IMR-90 (cell line): ENCODE measurements at regions not wholly inside any gene's neighbourhood (a gene's known extent, or its start where the extent isn't known, plus 50 kb on each side); places are given as distances from the start of the nearest gene placed in this dataset.

Source experiments
- ATAC-seq: fragments of 200-7000 bp; cut with Tn5 transposase; 2 replicates; pipeline ENCODE4 v1.9.1; 2020; ENCODE audit warnings: low read depth, mild to moderate bottlenecking, moderate library complexity
- BruUV-seq: library from RNA; stranded (reverse); fragments of 400-500 nt; replicated peaks from 2 replicates; lab custom pipeline; 2021; lab: Mats Ljungman, UMichigan
- CTCF ChIA-PET: fragments of 300-600 bp; formaldehyde crosslinking; extraction: SDS; loops from one replicate; lab custom pipeline; 2021; ENCODE audit warnings: antibody characterized with exemption; lab: Yijun Ruan, JAX
- POLR2A ChIA-PET: fragments of 300-600 bp; sonication (Branson Sonifier 250); formaldehyde crosslinking; loops from one replicate; lab custom pipeline; 2022; ENCODE audit warnings: antibody characterized with exemption; ENCODE audit not compliant: unreplicated experiment; lab: Charles Lee
- DNase-seq: peaks from one replicate; pipeline ENCODE4 v3.0.0; 2013
- H2AFZ ChIP-seq: replicated peaks from 2 replicates; pipeline ENCODE3; 2013; ENCODE audit warnings: low read length, mild to moderate bottlenecking; ENCODE audit not compliant: poor library complexity
- H2AK5ac ChIP-seq: 2 replicates; pipeline ENCODE4 v1.6.1; 2013; ENCODE audit warnings: low read depth, low read length, inconsistent platforms
- H2AK9ac ChIP-seq: replicated peaks from 2 replicates; pipeline ENCODE3; 2013; ENCODE audit warnings: mild to moderate bottlenecking, low read depth, low read length, moderate library complexity; ENCODE audit not compliant: poor library complexity
- H2BK120ac ChIP-seq: 2 replicates; pipeline ENCODE4 v1.6.1; 2013; ENCODE audit warnings: low read depth, low read length, inconsistent platforms
- H2BK15ac ChIP-seq: 3 replicates; pipeline ENCODE4 v1.6.1; 2013; ENCODE audit warnings: low read depth, low read length, inconsistent platforms
- H2BK20ac ChIP-seq: 2 replicates; pipeline ENCODE4 v1.6.1; 2013; ENCODE audit warnings: low read depth, mild to moderate bottlenecking, inconsistent platforms, low read length, moderate library complexity
- H2BK5ac ChIP-seq: 2 replicates; pipeline ENCODE4 v1.6.1; 2013; ENCODE audit warnings: mild to moderate bottlenecking, low read depth, low read length, inconsistent platforms; ENCODE audit not compliant: poor library complexity, severe bottlenecking
- H3K14ac ChIP-seq: replicated peaks from 2 replicates; pipeline ENCODE4 v1.6.1; 2013; ENCODE audit warnings: low read depth, low read length, inconsistent platforms
- H3K18ac ChIP-seq: 2 replicates; pipeline ENCODE4 v1.6.1; 2013; ENCODE audit warnings: low read depth, low read length, control low read depth
- H3K23ac ChIP-seq: 2 replicates; pipeline ENCODE4 v1.6.1; 2013; ENCODE audit warnings: low read depth, low read length, inconsistent platforms
- H3K27ac ChIP-seq: 2 replicates; pipeline ENCODE4 v1.5.1; 2013; ENCODE audit warnings: mild to moderate bottlenecking, control low read depth, low read length; ENCODE audit not compliant: insufficient read depth
- H3K27me3 ChIP-seq: 2 replicates; pipeline ENCODE4 v1.6.1; 2013; ENCODE audit warnings: low read length; ENCODE audit not compliant: control insufficient read depth, insufficient read depth
- H3K36me3 ChIP-seq: 2 replicates; pipeline ENCODE4 v1.6.1; 2013; ENCODE audit warnings: low read length, mixed read lengths; ENCODE audit not compliant: control insufficient read depth, insufficient read depth
- H3K4ac ChIP-seq: 2 replicates; pipeline ENCODE4 v1.6.1; 2013; ENCODE audit warnings: low read depth, low read length, inconsistent platforms
- H3K4me1 ChIP-seq: 2 replicates; pipeline ENCODE4 v1.6.1; 2013; ENCODE audit warnings: low read length, mixed read lengths; ENCODE audit not compliant: control insufficient read depth, insufficient read depth
- H3K4me2 ChIP-seq: 2 replicates; pipeline ENCODE4 v1.6.1; 2013; ENCODE audit warnings: low read depth, mild to moderate bottlenecking, control low read depth, low read length, moderate library complexity
- H3K4me3 ChIP-seq: 2 replicates; pipeline ENCODE4 v1.5.1; 2013; ENCODE audit warnings: low read depth, mild to moderate bottlenecking, control low read depth, low read length, moderate library complexity; ENCODE audit not compliant: insufficient read depth
- H3K56ac ChIP-seq: 2 replicates; pipeline ENCODE4 v1.6.1; 2013; ENCODE audit warnings: low read length, inconsistent platforms; ENCODE audit not compliant: insufficient read depth; ENCODE audit errors: extremely low read depth
- H3K79me1 ChIP-seq, 2 experiments: 2 replicates each; pipeline ENCODE4 v1.6.1; 2013; ENCODE audit warnings: low read length in 2 of 2, inconsistent platforms in 1 of 2, low read depth in 1 of 2
- H3K9ac ChIP-seq: 2 replicates; pipeline ENCODE4 v1.6.1; 2013; ENCODE audit warnings: low read depth, low read length, control low read depth
- H3K9me1 ChIP-seq: 2 replicates; pipeline ENCODE4 v1.6.1; 2013; ENCODE audit warnings: low read length, inconsistent platforms; ENCODE audit not compliant: insufficient read depth
- H3K9me3 ChIP-seq: 2 replicates; pipeline ENCODE4 v1.6.1; 2013; ENCODE audit warnings: low read length; ENCODE audit not compliant: control insufficient read depth, insufficient read depth
- H4K20me1 ChIP-seq: 2 replicates; pipeline ENCODE4 v1.6.1; 2013; ENCODE audit warnings: low read length, inconsistent platforms; ENCODE audit not compliant: insufficient read depth
- H4K5ac ChIP-seq: 2 replicates; pipeline ENCODE4 v1.6.1; 2013; ENCODE audit warnings: mild to moderate bottlenecking, low read depth, low read length, control low read depth
- H4K8ac ChIP-seq, 2 experiments: 2 replicates each; pipeline ENCODE4 v1.6.1; 2013; ENCODE audit warnings: low read depth in 2 of 2, low read length in 2 of 2, control low read depth in 1 of 2, inconsistent platforms in 1 of 2
- H4K91ac ChIP-seq: 2 replicates; pipeline ENCODE4 v1.6.1; 2013; ENCODE audit warnings: low read depth, low read length, inconsistent platforms; ENCODE audit not compliant: insufficient read depth
- BHLHE40 ChIP-seq: fragments of 150-350 bp; IDR thresholded peaks from 2 replicates; pipeline ENCODE4 v1.6.1; 2016; ENCODE audit warnings: mild to moderate bottlenecking, low read depth, low read length
- CEBPB ChIP-seq: IDR thresholded peaks from 2 replicates; pipeline ENCODE4 v1.6.1; 2012; ENCODE audit warnings: low read depth, low read length, improper control_type of control experiment
- CTCF ChIP-seq: conservative IDR thresholded peaks from 2 replicates; pipeline ENCODE4 v1.5.1; 2012; ENCODE audit warnings: mild to moderate bottlenecking, low read depth, low read length, improper control_type of control experiment
- ELK1 ChIP-seq: fragments of 150-350 bp; IDR thresholded peaks from 2 replicates; pipeline ENCODE4 v1.6.1; 2016; ENCODE audit warnings: low read depth, mild to moderate bottlenecking, low read length, moderate library complexity, borderline replicate concordance
- FOS ChIP-seq: fragments of 150-350 bp; IDR thresholded peaks from 2 replicates; pipeline ENCODE4 v1.6.1; 2016; ENCODE audit warnings: low read depth, low read length
- MXI1 ChIP-seq: IDR thresholded peaks from 2 replicates; pipeline ENCODE4 v1.6.1; 2012; ENCODE audit warnings: low read depth, mild to moderate bottlenecking, low read length, moderate library complexity, borderline replicate concordance
- POLR2A ChIP-seq: IDR thresholded peaks from 2 replicates; pipeline ENCODE4 v1.6.1; 2012; ENCODE audit warnings: mild to moderate bottlenecking, low read depth, low read length
- RAD21 ChIP-seq: IDR thresholded peaks from 2 replicates; pipeline ENCODE4 v1.6.1; 2012; ENCODE audit warnings: low read length, improper control_type of control experiment
- RCOR1 ChIP-seq: IDR thresholded peaks from 2 replicates; pipeline ENCODE4 v1.6.1; 2012; ENCODE audit warnings: mild to moderate bottlenecking, low read length, improper control_type of control experiment; ENCODE audit not compliant: insufficient replicate concordance
- SMC3 ChIP-seq: fragments of 150-350 bp; IDR thresholded peaks from 2 replicates; pipeline ENCODE4 v1.6.1; 2016; ENCODE audit warnings: low read depth, mild to moderate bottlenecking, antibody characterized with exemption, low read length, moderate library complexity
- WGBS, 2 experiments: methylation state at CpG; one replicate each; pipeline versions ENCODE4 v1.1.5 to v1.1.7; 2013; ENCODE audit warnings: missing lambda C conversion rate in 2 of 2; ENCODE audit not compliant: insufficient read length in 1 of 2; ENCODE audit errors: extremely low coverage in 2 of 2; 5-methylcytosine and 5-hydroxymethylcytosine counted together
- dilution Hi-C: fragments of 300-500 bp; cut with HindIII; formaldehyde crosslinking; loops from one replicate; pipeline ENCODE4 v1.14.3; 2018; ENCODE audit warnings: low sequenced_read_pairs; ENCODE audit not compliant: unreplicated experiment
- in situ Hi-C: fragments of 300-500 bp; cut with MboI; formaldehyde crosslinking; loops from 3 replicates; pipeline ENCODE4 v1.14.3; 2019; ENCODE audit warnings: low sequenced_read_pairs, inconsistent platforms, mixed read lengths
- intact Hi-C: fragments of 100-400 bp; cut with micrococcal nuclease; formaldehyde crosslinking; loops from 2 replicates; pipeline ENCODE4 v1.10.0; 2022

- no peak overlapping the region for H3K27ac ChIP-seq
- H2BK20ac ChIP-seq: no peak overlapping the region
- BruUV-seq: no TSS peak
- H4K20me1 ChIP-seq: no peaks in the 10 kb centered on the region
- H3K9me3 ChIP-seq: peaks cover 15% of the 10 kb centered on the region
- H3K79me1 ChIP-seq: no peaks in the 10 kb centered on the region
- no peaks in the 10 kb centered on the region for H3K4me1 ChIP-seq
- H3K23ac ChIP-seq: no peak overlapping the region
- no peaks in the 10 kb centered on the region for H3K27me3 ChIP-seq
- no peak overlapping the region for H2AK9ac ChIP-seq
- dilution Hi-C loops: no loop called here
- H2BK120ac ChIP-seq: no peak overlapping the region
- no peaks in the 10 kb centered on the region for H3K36me3 ChIP-seq
- H3K4me2 ChIP-seq: no peak overlapping the region
- H3K14ac ChIP-seq: no peak overlapping the region
- no peak overlapping the region for H2BK15ac ChIP-seq
- H4K5ac ChIP-seq: no peak overlapping the region
- H3K4ac ChIP-seq: no peak overlapping the region
- H3K9ac ChIP-seq: no peak overlapping the region
- H3K18ac ChIP-seq: no peak overlapping the region
- no peak overlapping the region for H3K4me3 ChIP-seq
- in situ Hi-C loops: no loop called here
- no peaks in the 10 kb centered on the region for H3K9me1 ChIP-seq
- H3K56ac ChIP-seq: no peak overlapping the region
- no peak for ATAC-seq
- no peak overlapping the region for H2AK5ac ChIP-seq
- no peak overlapping the region for H2AFZ ChIP-seq
- no peak overlapping the region for H4K91ac ChIP-seq
- intact Hi-C loops: no loop called here
- ChIA-PET POLR2A (no interaction called here), CTCF (interaction anchor here (0.5 kb wide), 1 partner anchor 174 kb away, joined by 4 read pairs; no protein-coding TSS in a partner anchor)
- DNase-seq: no peak
- TF ChIP-seq ELK1 (no peak), CTCF (no peak), POLR2A (no peak), RCOR1 (no peak), SMC3 (no peak), RAD21 (no peak), MXI1 (no peak), BHLHE40 (no peak), FOS (no peak), CEBPB (no peak)
- no CpG with 5 or more reads among the region's 5 CpGs for WGBS, 2 experiments
- no peak overlapping the region for H2BK5ac ChIP-seq
- no peak overlapping the region for H4K8ac ChIP-seq
Measured at GRCh38 chr18:64207820-64208219, 58.9 kb upstream of the LINC00305 start.
